Inflammatory macrophage (primary cell): ENCODE measurements at regions not wholly inside any gene's neighbourhood (a gene's known extent, or its start where the extent isn't known, plus 50 kb on each side); places are given as distances from the start of the nearest gene placed in this dataset.

Experiments
- DNase-seq, 2 donors: peaks; one replicate each; pipeline ENCODE4 v3.0.0-alpha.2; 2020 to 2022

- DNase-seq: no peak
Observed at GRCh38 chr4:187135878-187136277, 412.2 kb upstream of the FAT1 start.

- no peak for DNase-seq
Observed at GRCh38 chr4:187139141-187139540, 415.5 kb upstream of the FAT1 start.

- no peak for DNase-seq
Observed at GRCh38 chr4:187141101-187141500, 417.4 kb upstream of the FAT1 start.

- no peak for DNase-seq
Observed at GRCh38 chr4:187149229-187149945, 425.7 kb upstream of the FAT1 start.

- no peak for DNase-seq
Observed at GRCh38 chr4:187157380-187157958, 433.8 kb upstream of the FAT1 start.

GRCh38 chr4:187158003-187158402 is 434.3 kb upstream of the FAT1 start:
- DNase-seq: no peak

- DNase-seq: no peak
Observed at GRCh38 chr4:187160486-187160885, 436.8 kb upstream of the FAT1 start.

GRCh38 chr4:187166886-187167512 is 443.3 kb upstream of the FAT1 start:
- DNase-seq: no peak

GRCh38 chr4:187171706-187172339 is 448.2 kb upstream of the FAT1 start:
- DNase-seq: no peak

- DNase-seq: no peak
Observed at GRCh38 chr4:187172340-187172761, 448.7 kb upstream of the FAT1 start.

- DNase-seq: no peak
Observed at GRCh38 chr4:187174749-187175148, 451.1 kb upstream of the FAT1 start.

GRCh38 chr4:187175197-187175596 is 451.5 kb upstream of the FAT1 start:
- DNase-seq: no peak

GRCh38 chr4:187176261-187176910 is 452.7 kb upstream of the FAT1 start:
- DNase-seq: no peak

- no peak for DNase-seq
Observed at GRCh38 chr4:187178084-187178483, 454.4 kb upstream of the FAT1 start.

- no peak for DNase-seq
Observed at GRCh38 chr4:187178587-187178986, 454.9 kb upstream of the FAT1 start.

- no peak for DNase-seq
Observed at GRCh38 chr4:187179086-187180058, 455.7 kb upstream of the FAT1 start.

GRCh38 chr4:187181054-187181453 is 457.4 kb upstream of the FAT1 start:
- DNase-seq: no peak

- DNase-seq: no peak
Observed at GRCh38 chr4:187183346-187183745, 459.7 kb upstream of the FAT1 start.

- no peak for DNase-seq
Observed at GRCh38 chr4:187183826-187184225, 460.2 kb upstream of the FAT1 start.

- DNase-seq: no peak
Observed at GRCh38 chr4:187184508-187184907, 460.9 kb upstream of the FAT1 start.

- DNase-seq: no peak
Observed at GRCh38 chr4:187188118-187188517, 464.5 kb upstream of the FAT1 start.

GRCh38 chr4:187188741-187189140 is 465.1 kb upstream of the FAT1 start:
- no peak for DNase-seq
